22Rv1 (cell line): ENCODE measurements at regions not wholly inside any gene's neighbourhood (a gene's known extent, or its start where the extent isn't known, plus 50 kb on each side); places are given as distances from the start of the nearest gene placed in this dataset.

Source experiments
- CTCF ChIP-seq: fragments of 450-650 bp; IDR thresholded peaks from 2 replicates; pipeline ENCODE4 v1.5.1; 2017; ENCODE audit warnings: mild to moderate bottlenecking
- ZFX ChIP-seq: fragments of 450-650 bp; IDR thresholded peaks from 2 replicates; pipeline ENCODE4 v1.6.1; 2017; ENCODE audit warnings: antibody characterized with exemption, borderline replicate concordance

- TF ChIP-seq CTCF (no peak), ZFX (no peak)
Observed at GRCh38 chr4:138800421-138800820, 215.2 kb upstream of the NOCT start.
